ENCODE measurements at regions not wholly inside any gene's neighbourhood (a gene's known extent, or its start where the extent isn't known, plus 50 kb on each side); places are given as distances from the start of the nearest gene placed in this dataset.

GRCh38 chr6:141041596-141042087 lies 1091.1 kb upstream of the GJE1 start:
- no peak for FAIRE-seq

GRCh38 chr6:141035312-141036200 lies 1097.2 kb upstream of the GJE1 start:
- no peak for FAIRE-seq

GRCh38 chr6:141033101-141033500 lies 1099.6 kb upstream of the GJE1 start:
- FAIRE-seq = no peak

- no peak for FAIRE-seq
Observed at GRCh38 chr6:141029908-141030307, 1102.8 kb upstream of the GJE1 start.

GRCh38 chr6:141028791-141029280 lies 1103.9 kb upstream of the GJE1 start:
- no peak for FAIRE-seq

- no peak for FAIRE-seq
Observed at GRCh38 chr6:141026504-141026903, 1106.2 kb upstream of the GJE1 start.

- no peak for FAIRE-seq
Observed at GRCh38 chr6:141024526-141024925, 1108.2 kb upstream of the GJE1 start.

GRCh38 chr6:141017941-141018340 lies 1114.8 kb upstream of the GJE1 start:
- FAIRE-seq = no peak

- FAIRE-seq = no peak
Observed at GRCh38 chr6:141000917-141001316, 1131.8 kb upstream of the GJE1 start.

GRCh38 chr6:140993515-140993914 lies 1139.2 kb upstream of the GJE1 start:
- no peak for FAIRE-seq

- FAIRE-seq = no peak
Observed at GRCh38 chr6:140992678-140993077, 1140.0 kb upstream of the GJE1 start.

GRCh38 chr6:140988780-140989179 lies 1143.9 kb upstream of the GJE1 start:
- FAIRE-seq = no peak

- FAIRE-seq = no peak
Observed at GRCh38 chr6:140987364-140988155, 1145.2 kb upstream of the GJE1 start.

- FAIRE-seq = no peak
Observed at GRCh38 chr6:140985679-140986275, 1146.9 kb upstream of the GJE1 start.

- no peak for FAIRE-seq
Observed at GRCh38 chr6:140980265-140980887, 1152.3 kb upstream of the GJE1 start.

- FAIRE-seq = no peak
Observed at GRCh38 chr6:140979642-140980091, 1153.1 kb upstream of the GJE1 start.

- no peak for FAIRE-seq
Observed at GRCh38 chr6:140977403-140977802, 1155.3 kb upstream of the GJE1 start.

GRCh38 chr6:140976806-140977205 lies 1155.9 kb upstream of the GJE1 start:
- no peak for FAIRE-seq

GRCh38 chr6:140970485-140970884 lies 1162.2 kb upstream of the GJE1 start:
- no peak for FAIRE-seq

GRCh38 chr6:140968062-140968461 lies 1164.7 kb upstream of the GJE1 start:
- FAIRE-seq = no peak

GRCh38 chr6:140966676-140967075 lies 1166.0 kb upstream of the GJE1 start:
- FAIRE-seq = no peak

GRCh38 chr6:140960566-140960965 lies 1172.2 kb upstream of the GJE1 start:
- no peak for FAIRE-seq

- no peak for FAIRE-seq
Observed at GRCh38 chr6:140957386-140957785, 1175.3 kb upstream of the GJE1 start.
